KMS-11 (cell line): ENCODE measurements at regions not wholly inside any gene's neighbourhood (a gene's known extent, or its start where the extent isn't known, plus 50 kb on each side); places are given as distances from the start of the nearest gene placed in this dataset.

Experiments used
- H2AFZ ChIP-seq: fragments of 200-600 bp; sonication (generic); 2 replicates; pipeline ENCODE4 v1.6.1; 2016; ENCODE audit warnings: antibody characterized with exemption, mixed run types, low read depth
- H3K27ac ChIP-seq: fragments of 200-600 bp; sonication (generic); 2 replicates; pipeline ENCODE4 v1.6.1; 2016; ENCODE audit warnings: mild to moderate bottlenecking, mixed run types
- H3K27me3 ChIP-seq: fragments of 200-600 bp; sonication (generic); 2 replicates; pipeline ENCODE4 v1.6.1; 2017; ENCODE audit warnings: mild to moderate bottlenecking, low read depth, mixed run types, moderate library complexity; ENCODE audit not compliant: insufficient read depth
- H3K36me3 ChIP-seq: fragments of 200-600 bp; sonication (generic); 2 replicates; pipeline ENCODE4 v1.6.1; 2017; ENCODE audit warnings: mild to moderate bottlenecking, mixed run types; ENCODE audit not compliant: insufficient read depth
- H3K4me1 ChIP-seq: fragments of 200-600 bp; sonication (generic); 2 replicates; pipeline ENCODE4 v1.6.1; 2016; ENCODE audit warnings: mild to moderate bottlenecking, low read depth, mixed run types; ENCODE audit not compliant: poor library complexity, severe bottlenecking
- H3K4me2 ChIP-seq: fragments of 200-600 bp; sonication (generic); 2 replicates; pipeline ENCODE4 v1.7.0; 2016; ENCODE audit warnings: mild to moderate bottlenecking, mixed run types
- H3K4me3 ChIP-seq: fragments of 200-600 bp; sonication (generic); IDR thresholded peaks from 2 replicates; pipeline ENCODE4 v1.6.1; 2017; ENCODE audit warnings: low read depth, low read length, mixed read lengths; ENCODE audit not compliant: insufficient read depth
- H3K79me2 ChIP-seq: fragments of 200-600 bp; sonication (generic); 2 replicates; pipeline ENCODE4 v1.6.1; 2016; ENCODE audit warnings: low read depth, mixed run types; ENCODE audit not compliant: insufficient read depth
- H3K9ac ChIP-seq: fragments of 200-600 bp; sonication (generic); 2 replicates; pipeline ENCODE4 v1.6.1; 2016; ENCODE audit warnings: mild to moderate bottlenecking, mixed run types
- H4K20me1 ChIP-seq: fragments of 200-600 bp; sonication (generic); 2 replicates; pipeline ENCODE4 v1.6.1; 2016; ENCODE audit warnings: mild to moderate bottlenecking, mixed run types; ENCODE audit not compliant: insufficient read depth
- TF ChIP-seq, protein P1 (sequence below): fragments of 200-600 bp; sonication (generic); conservative IDR thresholded peaks from 2 replicates; pipeline ENCODE4 v1.6.1; 2017; ENCODE audit warnings: low read depth, mild to moderate bottlenecking, antibody characterized with exemption, low read length, moderate library complexity, mixed read lengths

GRCh38 chr21:27424601-27425000 lies 457.7 kb upstream of the ADAMTS5 start:
- TF ChIP-seq, protein P1, sequence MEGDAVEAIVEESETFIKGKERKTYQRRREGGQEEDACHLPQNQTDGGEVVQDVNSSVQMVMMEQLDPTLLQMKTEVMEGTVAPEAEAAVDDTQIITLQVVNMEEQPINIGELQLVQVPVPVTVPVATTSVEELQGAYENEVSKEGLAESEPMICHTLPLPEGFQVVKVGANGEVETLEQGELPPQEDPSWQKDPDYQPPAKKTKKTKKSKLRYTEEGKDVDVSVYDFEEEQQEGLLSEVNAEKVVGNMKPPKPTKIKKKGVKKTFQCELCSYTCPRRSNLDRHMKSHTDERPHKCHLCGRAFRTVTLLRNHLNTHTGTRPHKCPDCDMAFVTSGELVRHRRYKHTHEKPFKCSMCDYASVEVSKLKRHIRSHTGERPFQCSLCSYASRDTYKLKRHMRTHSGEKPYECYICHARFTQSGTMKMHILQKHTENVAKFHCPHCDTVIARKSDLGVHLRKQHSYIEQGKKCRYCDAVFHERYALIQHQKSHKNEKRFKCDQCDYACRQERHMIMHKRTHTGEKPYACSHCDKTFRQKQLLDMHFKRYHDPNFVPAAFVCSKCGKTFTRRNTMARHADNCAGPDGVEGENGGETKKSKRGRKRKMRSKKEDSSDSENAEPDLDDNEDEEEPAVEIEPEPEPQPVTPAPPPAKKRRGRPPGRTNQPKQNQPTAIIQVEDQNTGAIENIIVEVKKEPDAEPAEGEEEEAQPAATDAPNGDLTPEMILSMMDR = no peak
- no peak overlapping the region for H3K4me3 ChIP-seq
- H3K9ac ChIP-seq = no peak overlapping the region
- H3K36me3 ChIP-seq = no peaks in the 10 kb centered on the region
- H3K27me3 ChIP-seq = no peaks in the 10 kb centered on the region
- H2AFZ ChIP-seq = no peak overlapping the region
- no peaks in the 10 kb centered on the region for H3K4me1 ChIP-seq
- no peaks in the 10 kb centered on the region for H3K79me2 ChIP-seq
- no peak overlapping the region for H3K4me2 ChIP-seq
- no peaks in the 10 kb centered on the region for H4K20me1 ChIP-seq
- no peak overlapping the region for H3K27ac ChIP-seq

- no peak overlapping the region for H2AFZ ChIP-seq
- H4K20me1 ChIP-seq = no peaks in the 10 kb centered on the region
- no peak overlapping the region for H3K4me3 ChIP-seq
- no peak overlapping the region for H3K9ac ChIP-seq
- TF ChIP-seq, protein P1 = no peak
- H3K27me3 ChIP-seq = no peaks in the 10 kb centered on the region
- no peaks in the 10 kb centered on the region for H3K79me2 ChIP-seq
- no peaks in the 10 kb centered on the region for H3K36me3 ChIP-seq
- no peak overlapping the region for H3K27ac ChIP-seq
- no peaks in the 10 kb centered on the region for H3K4me1 ChIP-seq
- no peak overlapping the region for H3K4me2 ChIP-seq
Measured at GRCh38 chr21:27423906-27424595, 457.2 kb upstream of the ADAMTS5 start.

DNA sequence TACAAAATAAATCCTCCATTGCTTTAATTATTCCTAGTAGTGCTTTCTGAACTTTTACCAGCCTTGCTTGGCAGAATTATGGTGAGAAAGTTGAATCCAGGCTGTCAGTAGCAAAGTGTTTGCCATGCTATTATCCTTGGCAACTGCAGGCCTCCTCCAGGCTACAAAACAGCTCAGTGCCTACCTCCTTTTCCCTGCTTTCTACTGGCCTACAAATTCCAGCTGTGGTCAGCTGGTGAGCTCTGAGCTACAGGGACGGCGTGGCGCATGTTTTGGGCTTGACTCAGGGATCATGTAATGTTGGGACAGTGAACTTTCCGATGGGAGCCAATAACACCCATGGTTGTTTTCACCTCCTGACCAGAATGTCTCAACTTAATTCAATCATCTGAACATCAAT lies 456.1 kb upstream of the ADAMTS5 start:
- no peaks in the 10 kb centered on the region for H3K27me3 ChIP-seq
- no peak overlapping the region for H3K4me2 ChIP-seq
- H3K36me3 ChIP-seq = no peaks in the 10 kb centered on the region
- H3K9ac ChIP-seq = no peak overlapping the region
- H3K4me3 ChIP-seq = no peak overlapping the region
- no peaks in the 10 kb centered on the region for H3K4me1 ChIP-seq
- H3K27ac ChIP-seq = no peak overlapping the region
- no peaks in the 10 kb centered on the region for H3K79me2 ChIP-seq
- no peak overlapping the region for H2AFZ ChIP-seq
- TF ChIP-seq, protein P1 = no peak
- no peaks in the 10 kb centered on the region for H4K20me1 ChIP-seq

DNA sequence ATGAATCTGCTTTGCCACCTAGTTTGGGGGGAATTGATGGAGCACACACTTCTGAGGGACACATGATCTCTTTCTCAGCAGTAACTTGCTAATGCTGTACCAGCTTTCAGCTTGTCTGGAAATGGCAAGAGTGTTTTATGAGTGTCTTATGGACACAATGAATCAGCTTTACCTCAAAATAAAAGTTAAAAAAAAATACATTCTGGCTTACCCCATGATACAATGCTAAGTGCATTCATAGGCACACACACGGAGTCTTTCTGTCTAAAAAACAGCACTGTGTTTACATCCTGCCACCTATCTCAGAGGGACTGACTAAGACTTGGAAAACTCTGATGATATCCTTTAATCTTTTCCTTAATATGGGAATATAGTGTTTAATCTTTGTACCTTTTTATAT lies 455.5 kb upstream of the ADAMTS5 start:
- Histone ChIP-seq H4K20me1 (no peaks in the 10 kb centered on the region), H2AFZ (no peak overlapping the region), H3K36me3 (no peaks in the 10 kb centered on the region), H3K9ac (no peak overlapping the region), H3K27ac (no peak overlapping the region), H3K4me3 (no peak overlapping the region), H3K4me2 (no peak overlapping the region), H3K4me1 (no peaks in the 10 kb centered on the region), H3K79me2 (no peaks in the 10 kb centered on the region), H3K27me3 (no peaks in the 10 kb centered on the region)
- TF ChIP-seq, protein P1 = no peak
